Keratinocyte (primary cell): ENCODE measurements at regions not wholly inside any gene's neighbourhood (a gene's known extent, or its start where the extent isn't known, plus 50 kb on each side); places are given as distances from the start of the nearest gene placed in this dataset.

Source experiments
- DNase-seq: peaks from one replicate; pipeline ENCODE4 v3.0.0-alpha.2; 2011; ENCODE audit warnings: low read depth, missing footprints, low spot score
- FAIRE-seq: peaks from 2 replicates; lab custom pipeline; 2011; peaks lifted over from hg19 to GRCh38; lab: Jason Lieb, UNC
- H2AFZ ChIP-seq: 2 replicates; pipeline ENCODE4 v1.6.0; 2012; ENCODE audit warnings: low read length, control low read depth, inconsistent platforms; ENCODE audit not compliant: control insufficient read depth
- H3K27ac ChIP-seq: 2 replicates; pipeline ENCODE4 v1.5.1; 2011; ENCODE audit warnings: low read length; ENCODE audit not compliant: control insufficient read depth, insufficient read depth
- H3K27me3 ChIP-seq: 3 replicates; pipeline ENCODE4 v1.6.0; 2011; ENCODE audit warnings: low read length; ENCODE audit not compliant: control insufficient read depth, insufficient read depth; ENCODE audit errors: extremely low read depth
- H3K36me3 ChIP-seq, 2 experiments: 2 replicates in 1 of 2; 3 replicates in 1 of 2; pipeline ENCODE4 v1.5.1; 2011; ENCODE audit warnings: low read length in 2 of 2, mild to moderate bottlenecking in 1 of 2; ENCODE audit not compliant: control insufficient read depth in 2 of 2, insufficient read depth in 2 of 2; ENCODE audit errors: extremely low read depth in 1 of 2
- H3K4me1 ChIP-seq: 3 replicates; pipeline ENCODE4 v1.5.1; 2011; ENCODE audit warnings: low read length; ENCODE audit not compliant: control insufficient read depth, insufficient read depth; ENCODE audit errors: extremely low read depth
- H3K4me2 ChIP-seq: 3 replicates; pipeline ENCODE4 v1.6.0; 2011; ENCODE audit warnings: low read depth, low read length; ENCODE audit not compliant: control insufficient read depth, insufficient read depth; ENCODE audit errors: extremely low read depth
- H3K4me3 ChIP-seq, 3 experiments: fragments of 200-600 bp in 1 of 3; sonication (generic) in 1 of 3; 2 replicates in 2 of 3; 3 replicates in 1 of 3; pipeline ENCODE4 v1.5.1; 2011 to 2016; ENCODE audit warnings: low read length in 3 of 3, mild to moderate bottlenecking in 3 of 3, control low read depth in 2 of 3, inconsistent platforms in 1 of 3, low read depth in 1 of 3, mixed read lengths in 1 of 3, mixed run types in 1 of 3, moderate library complexity in 1 of 3; ENCODE audit not compliant: control insufficient read depth in 2 of 3, insufficient read depth in 2 of 3; ENCODE audit errors: extremely low read depth in 1 of 3
- H3K79me2 ChIP-seq: 2 replicates; pipeline ENCODE4 v1.6.0; 2012; ENCODE audit warnings: low read length; ENCODE audit not compliant: control insufficient read depth, insufficient read depth
- H3K9ac ChIP-seq: 3 replicates; pipeline ENCODE4 v1.6.0; 2011; ENCODE audit warnings: low read length; ENCODE audit not compliant: control insufficient read depth, insufficient read depth; ENCODE audit errors: extremely low read depth
- H3K9me1 ChIP-seq: 3 replicates; pipeline ENCODE4 v1.6.0; 2011; ENCODE audit warnings: low read length; ENCODE audit not compliant: control insufficient read depth, insufficient read depth; ENCODE audit errors: extremely low read depth
- H3K9me3 ChIP-seq: 2 replicates; pipeline ENCODE4 v1.5.1; 2012; ENCODE audit warnings: low read depth, low read length; ENCODE audit not compliant: control insufficient read depth
- H4K20me1 ChIP-seq: 3 replicates; pipeline ENCODE4 v1.6.0; 2011; ENCODE audit warnings: low read length; ENCODE audit not compliant: control insufficient read depth, insufficient read depth; ENCODE audit errors: extremely low read depth
- CTCF ChIP-seq, 3 experiments: IDR thresholded peaks in 1 of 3; conservative IDR thresholded peaks in 1 of 3; optimal IDR thresholded peaks in 1 of 3; 2 replicates in 2 of 3; 3 replicates in 1 of 3; pipeline versions ENCODE3 to v1.5.1; 2011; ENCODE audit warnings: low read length in 3 of 3, mild to moderate bottlenecking in 3 of 3, moderate library complexity in 2 of 3, control low read depth in 1 of 3, inconsistent platforms in 1 of 3; ENCODE audit not compliant: insufficient read depth in 2 of 3; ENCODE audit errors: extremely low read depth in 1 of 3
- EZH2 ChIP-seq: IDR thresholded peaks from one replicate; pipeline ENCODE4 v1.6.1; 2012; ENCODE audit warnings: inconsistent platforms, mild to moderate bottlenecking, low read length, moderate library complexity
- dilution Hi-C: fragments of 300-500 bp; cut with MboI; formaldehyde crosslinking; loops from one replicate; pipeline ENCODE4 v1.7.0; 2020; ENCODE audit warnings: low sequenced_read_pairs; ENCODE audit not compliant: extremely low pct_ligation_motif_present

- Histone ChIP-seq H3K9me1 (no peaks in the 10 kb centered on the region), H3K4me3 (no peak overlapping the region), H3K4me1 (no peaks in the 10 kb centered on the region), H3K27me3 (no peaks in the 10 kb centered on the region), H3K9me3 (no peaks in the 10 kb centered on the region), H3K9ac (no peak overlapping the region), H3K79me2 (no peaks in the 10 kb centered on the region), H3K36me3 (no peaks in the 10 kb centered on the region), H3K27ac (no peak overlapping the region), H3K4me2 (no peak overlapping the region), H2AFZ (no peak overlapping the region), H4K20me1 (no peaks in the 10 kb centered on the region)
- no peak for TF ChIP-seq CTCF (optimal IDR thresholded peaks at IDR 0.05 in 1 of 3, IDR thresholded peaks at IDR 0.05 in 1 of 3, conservative IDR thresholded peaks at IDR 0.05 in 1 of 3; ENCODE audit: extremely low read depth in 1 of 3, insufficient read depth in 2 of 3, low read length in 3 of 3)
- no peak for TF ChIP-seq EZH2
- FAIRE-seq (peak; percentile 5), DNase-seq (no peak)
- dilution Hi-C loops: no loop called here
These were observed 186.7 kb downstream of the NFKBIZ start for GRCh38 chr3:102036017-102036416.

GRCh38 chr3:102036472-102036871, 187.2 kb downstream of the NFKBIZ start:
- dilution Hi-C loops: no loop called here
- H3K4me1 ChIP-seq: no peaks in the 10 kb centered on the region
- no peak for FAIRE-seq

More at GRCh38 chr3:102036472-102036871, 187.2 kb downstream of the NFKBIZ start:
- no peaks in the 10 kb centered on the region for H3K79me2 ChIP-seq
- no peaks in the 10 kb centered on the region for H4K20me1 ChIP-seq
- no peaks in the 10 kb centered on the region for H3K36me3 ChIP-seq
- no peak for DNase-seq
- H3K27me3 ChIP-seq: no peaks in the 10 kb centered on the region
- H3K4me3 ChIP-seq: no peak overlapping the region
- no peak for TF ChIP-seq CTCF (optimal IDR thresholded peaks at IDR 0.05 in 1 of 3, IDR thresholded peaks at IDR 0.05 in 1 of 3, conservative IDR thresholded peaks at IDR 0.05 in 1 of 3; ENCODE audit: extremely low read depth in 1 of 3, insufficient read depth in 2 of 3, low read length in 3 of 3)
- no peak for TF ChIP-seq EZH2
- no peak overlapping the region for H3K4me2 ChIP-seq
- H2AFZ ChIP-seq: no peak overlapping the region
- no peaks in the 10 kb centered on the region for H3K9me1 ChIP-seq
- H3K9me3 ChIP-seq: no peaks in the 10 kb centered on the region
- no peak overlapping the region for H3K9ac ChIP-seq
- H3K27ac ChIP-seq: no peak overlapping the region
